Cardiac muscle cell (in vitro differentiated cells and primary cell): ENCODE measurements at regions not wholly inside any gene's neighbourhood (a gene's known extent, or its start where the extent isn't known, plus 50 kb on each side); places are given as distances from the start of the nearest gene placed in this dataset.
"Not testable (repeated sequence)": the region's sequence is repeated elsewhere in the genome, so short reads cannot be mapped to it uniquely, and the experiment has no call there.

ENCODE experiments used
- DNase-seq, 2 donors: peaks; one replicate each; pipeline versions ENCODE4 v3.0.0 to v3.0.0-alpha.2; 2010 to 2017; ENCODE audit warnings: low read depth in 1 of 2, low spot score in 1 of 2
- H3K27ac ChIP-seq: fragments of 200-600 bp; sonication (generic); 2 replicates; pipeline ENCODE4 v1.5.1; 2016
- H3K27me3 ChIP-seq: fragments of 200-600 bp; sonication (generic); 2 replicates; pipeline ENCODE4 v1.6.0; 2016; ENCODE audit warnings: control low read depth
- H3K36me3 ChIP-seq: fragments of 200-600 bp; sonication (generic); 2 replicates; pipeline ENCODE4 v1.5.1; 2016; ENCODE audit warnings: control low read depth
- H3K4me1 ChIP-seq: fragments of 200-600 bp; sonication (generic); 2 replicates; pipeline ENCODE4 v1.8.1; 2017; ENCODE audit warnings: low read depth, mild to moderate bottlenecking, mixed run types
- H3K4me3 ChIP-seq: fragments of 200-600 bp; sonication (generic); 2 replicates; pipeline ENCODE4 v1.5.1; 2016; ENCODE audit warnings: mild to moderate bottlenecking
- H3K9me3 ChIP-seq: fragments of 200-600 bp; sonication (generic); 2 replicates; pipeline ENCODE4 v1.5.1; 2017; ENCODE audit warnings: low read depth, mild to moderate bottlenecking, control low read depth
- CTCF ChIP-seq: IDR thresholded peaks from 2 replicates; pipeline ENCODE4 v1.5.1; 2012; ENCODE audit warnings: low read depth, mild to moderate bottlenecking, low read length

GRCh38 chr5:158502686-158503085 lies 597.0 kb downstream of the EBF1 start:
- no peaks in the 10 kb centered on the region for H3K36me3 ChIP-seq
- no peak for DNase-seq
- TF ChIP-seq CTCF = no peak
- H3K9me3 ChIP-seq = no peaks in the 10 kb centered on the region
- no peaks in the 10 kb centered on the region for H3K27me3 ChIP-seq
- no peak overlapping the region for H3K4me3 ChIP-seq
- H3K27ac ChIP-seq = no peak overlapping the region
- no peaks in the 10 kb centered on the region for H3K4me1 ChIP-seq

- Histone ChIP-seq H3K4me3 (no peak overlapping the region), H3K9me3 (no peaks in the 10 kb centered on the region), H3K27me3 (no peaks in the 10 kb centered on the region), H3K4me1 (no peaks in the 10 kb centered on the region), H3K36me3 (no peaks in the 10 kb centered on the region), H3K27ac (no peak overlapping the region)
- TF ChIP-seq CTCF = no peak
- no peak for DNase-seq
These were observed 599.8 kb downstream of the EBF1 start for GRCh38 chr5:158499892-158500418.

GRCh38 chr5:158499075-158499891 lies 600.4 kb downstream of the EBF1 start:
- H3K4me1 ChIP-seq = no peaks in the 10 kb centered on the region
- DNase-seq = no peak
- no peaks in the 10 kb centered on the region for H3K9me3 ChIP-seq
- H3K4me3 ChIP-seq = no peak overlapping the region
- no peaks in the 10 kb centered on the region for H3K27me3 ChIP-seq
- no peak for TF ChIP-seq CTCF
- H3K27ac ChIP-seq = no peak overlapping the region
- H3K36me3 ChIP-seq = no peaks in the 10 kb centered on the region

- Histone ChIP-seq H3K4me1 (no peaks in the 10 kb centered on the region), H3K36me3 (no peaks in the 10 kb centered on the region), H3K27me3 (no peaks in the 10 kb centered on the region), H3K4me3 (no peak overlapping the region), H3K27ac (no peak overlapping the region), H3K9me3 (no peaks in the 10 kb centered on the region)
- no peak for DNase-seq
- TF ChIP-seq CTCF = no peak
These were observed 603.1 kb downstream of the EBF1 start for GRCh38 chr5:158496624-158497023.

GRCh38 chr5:158494541-158494940 lies 605.2 kb downstream of the EBF1 start:
- Histone ChIP-seq H3K27ac (no peak overlapping the region), H3K27me3 (no peaks in the 10 kb centered on the region), H3K9me3 (no peaks in the 10 kb centered on the region), H3K4me3 (no peak overlapping the region), H3K36me3 (no peaks in the 10 kb centered on the region), H3K4me1 (no peaks in the 10 kb centered on the region)
- TF ChIP-seq CTCF = no peak
- DNase-seq = no peak

GRCh38 chr5:158494044-158494443 lies 605.7 kb downstream of the EBF1 start:
- not testable (repeated sequence) for H3K9me3 ChIP-seq, H3K4me3 ChIP-seq, H3K27me3 ChIP-seq, H3K36me3 ChIP-seq, DNase-seq, H3K4me1 ChIP-seq, H3K27ac ChIP-seq
